GM13976 (cell line): ENCODE measurements at regions not wholly inside any gene's neighbourhood (a gene's known extent, or its start where the extent isn't known, plus 50 kb on each side); places are given as distances from the start of the nearest gene placed in this dataset.

Experiments used
- DNase-seq: peaks from one replicate; pipeline ENCODE4 v3.0.0; 2012; ENCODE audit warnings: low spot score
- in situ Hi-C: fragments of 300-500 bp; cut with MboI; formaldehyde crosslinking; loops from one replicate; pipeline ENCODE4 v1.12.0; 2022; ENCODE audit warnings: low sequenced_read_pairs, mixed read lengths, inconsistent platforms; ENCODE audit not compliant: unreplicated experiment
- TF ChIP-seq, protein P1 (sequence below): IDR thresholded peaks from 2 replicates; pipeline ENCODE4 v1.5.1; 2012; ENCODE audit warnings: borderline replicate concordance, mild to moderate bottlenecking; ENCODE audit not compliant: insufficient read depth; ENCODE audit errors: extremely low read depth, missing control alignments, control extremely low read depth

DNA sequence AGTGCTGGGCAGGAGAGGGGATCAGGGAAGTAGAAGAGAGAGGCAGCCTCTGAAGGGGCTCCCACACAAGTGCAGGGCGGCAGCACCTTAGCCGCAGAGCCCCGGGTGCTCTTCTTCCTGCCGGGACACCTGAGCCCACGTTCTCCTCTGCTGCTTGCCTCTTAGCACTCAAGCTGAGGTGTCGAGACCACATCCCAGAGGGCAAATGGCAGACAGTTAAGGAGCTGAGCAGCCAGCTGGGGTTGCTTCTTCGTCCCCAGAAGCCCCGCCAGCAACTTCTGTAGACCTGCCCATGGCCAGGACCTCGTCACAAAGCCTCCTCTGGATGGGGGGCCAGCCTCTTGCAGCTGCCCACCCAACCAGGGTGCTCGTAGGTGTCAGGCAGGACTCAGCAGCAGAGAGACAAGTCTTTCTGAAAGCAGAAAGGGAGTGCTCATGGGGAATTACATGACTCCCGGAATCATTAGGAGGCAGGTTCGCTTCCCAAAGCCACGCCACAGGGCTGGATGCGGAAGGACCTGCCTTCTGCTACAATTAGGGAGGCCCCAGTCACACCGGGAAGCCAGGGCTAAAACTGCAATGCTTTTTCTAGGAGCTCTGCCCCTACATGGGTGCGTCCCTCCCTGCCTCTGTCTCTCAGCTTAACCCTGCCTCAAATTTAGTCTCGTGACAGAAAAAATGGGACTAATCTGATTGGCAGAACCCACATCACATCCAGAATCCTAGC, 141.4 kb upstream of the RAB4A start:
- TF ChIP-seq, protein P1, sequence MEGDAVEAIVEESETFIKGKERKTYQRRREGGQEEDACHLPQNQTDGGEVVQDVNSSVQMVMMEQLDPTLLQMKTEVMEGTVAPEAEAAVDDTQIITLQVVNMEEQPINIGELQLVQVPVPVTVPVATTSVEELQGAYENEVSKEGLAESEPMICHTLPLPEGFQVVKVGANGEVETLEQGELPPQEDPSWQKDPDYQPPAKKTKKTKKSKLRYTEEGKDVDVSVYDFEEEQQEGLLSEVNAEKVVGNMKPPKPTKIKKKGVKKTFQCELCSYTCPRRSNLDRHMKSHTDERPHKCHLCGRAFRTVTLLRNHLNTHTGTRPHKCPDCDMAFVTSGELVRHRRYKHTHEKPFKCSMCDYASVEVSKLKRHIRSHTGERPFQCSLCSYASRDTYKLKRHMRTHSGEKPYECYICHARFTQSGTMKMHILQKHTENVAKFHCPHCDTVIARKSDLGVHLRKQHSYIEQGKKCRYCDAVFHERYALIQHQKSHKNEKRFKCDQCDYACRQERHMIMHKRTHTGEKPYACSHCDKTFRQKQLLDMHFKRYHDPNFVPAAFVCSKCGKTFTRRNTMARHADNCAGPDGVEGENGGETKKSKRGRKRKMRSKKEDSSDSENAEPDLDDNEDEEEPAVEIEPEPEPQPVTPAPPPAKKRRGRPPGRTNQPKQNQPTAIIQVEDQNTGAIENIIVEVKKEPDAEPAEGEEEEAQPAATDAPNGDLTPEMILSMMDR: no peak
- in situ Hi-C loops: no loop called here
- no peak for DNase-seq

DNA sequence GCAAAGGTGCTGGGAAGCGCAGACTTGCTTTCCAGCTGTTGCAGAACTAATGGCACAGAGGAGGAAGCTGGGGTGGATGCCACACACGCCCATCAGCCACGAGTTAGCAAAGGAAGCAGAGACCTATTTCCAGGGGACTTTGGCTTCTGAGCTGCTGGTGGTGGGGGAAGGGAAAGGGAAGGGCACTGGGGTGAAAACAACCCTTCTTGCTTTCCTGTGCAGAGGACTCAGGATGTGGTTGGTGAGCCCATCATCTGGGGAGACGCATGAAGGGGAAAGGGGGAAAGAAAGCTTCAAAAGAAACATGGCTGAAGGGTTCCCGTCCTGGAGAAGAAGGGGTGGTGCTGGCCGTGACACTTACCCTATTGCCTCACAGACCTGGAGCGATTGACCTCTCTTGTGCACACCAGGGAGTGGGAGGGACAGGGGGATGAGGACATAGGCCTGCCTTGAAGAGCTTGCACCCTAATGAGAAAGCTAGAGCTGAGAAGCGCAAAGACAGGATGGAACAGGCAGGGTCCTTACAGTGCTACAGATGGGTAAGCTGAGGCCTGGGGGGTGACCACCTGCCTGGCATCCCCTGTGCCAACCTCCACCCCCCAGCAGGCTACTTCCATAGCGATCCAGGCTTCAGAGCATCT, 140.8 kb upstream of the RAB4A start:
- in situ Hi-C loops: no loop called here
- DNase-seq: no peak
- TF ChIP-seq, protein P1: no peak

DNA sequence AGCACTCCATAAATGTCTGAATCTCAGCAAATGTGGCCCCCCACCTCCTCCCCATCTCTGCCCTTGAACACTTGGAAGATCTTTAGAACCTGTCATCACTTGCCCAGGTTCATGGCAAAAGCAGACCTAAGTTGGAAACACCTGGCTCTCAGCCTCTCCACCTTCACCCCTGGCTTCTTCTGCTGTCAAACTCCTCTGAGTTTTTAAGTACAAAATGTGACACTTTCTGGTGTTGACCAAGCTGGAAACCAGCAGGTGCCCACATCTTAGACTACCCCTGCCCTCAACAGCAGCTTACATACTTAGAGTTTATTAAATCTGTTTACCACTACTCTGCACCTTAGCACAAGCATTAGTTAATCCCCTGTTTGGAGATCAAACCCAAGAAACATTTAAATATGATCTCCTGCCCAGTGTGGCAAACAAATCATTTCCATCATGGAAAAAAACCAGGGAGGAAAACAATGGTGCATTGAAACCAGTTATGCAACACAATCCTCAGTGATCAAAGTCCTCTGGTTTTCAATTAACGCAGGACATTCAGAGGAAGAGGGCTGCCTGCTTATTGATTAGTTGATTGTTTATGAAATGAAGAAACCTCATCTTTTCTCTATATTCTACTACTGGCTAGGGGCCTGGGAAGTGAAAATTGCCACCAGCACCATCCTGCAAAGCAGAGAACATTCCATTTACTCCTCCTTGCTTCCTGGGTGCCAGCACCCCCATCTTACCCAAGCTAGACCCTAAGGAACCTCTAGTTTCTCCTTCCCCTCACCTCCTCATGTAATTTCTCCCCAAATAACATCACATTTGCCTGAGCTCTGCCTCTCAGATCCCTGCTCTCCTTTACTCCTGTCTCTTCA, 139.4 kb upstream of the RAB4A start:
- TF ChIP-seq, protein P1: no peak
- in situ Hi-C loops: no loop called here
- DNase-seq: no peak

DNA sequence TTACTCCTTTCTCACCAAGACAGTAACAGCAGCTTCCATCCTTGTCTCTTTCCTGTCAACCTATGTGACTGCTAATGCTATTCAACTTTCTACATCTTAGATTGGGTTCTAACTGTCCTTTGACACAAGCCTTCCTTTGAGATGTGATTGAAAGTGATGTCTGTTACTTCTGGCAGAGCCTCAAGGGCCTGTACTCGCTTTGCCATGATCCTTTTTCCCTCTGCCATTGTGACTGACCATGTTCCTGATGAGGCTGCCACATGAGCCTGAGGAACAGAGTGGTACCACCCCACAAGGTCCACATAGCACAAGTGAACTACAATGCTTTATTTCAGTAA, 138.8 kb upstream of the RAB4A start:
- no peak for DNase-seq
- in situ Hi-C loops: no loop called here
- TF ChIP-seq, protein P1: no peak

DNA sequence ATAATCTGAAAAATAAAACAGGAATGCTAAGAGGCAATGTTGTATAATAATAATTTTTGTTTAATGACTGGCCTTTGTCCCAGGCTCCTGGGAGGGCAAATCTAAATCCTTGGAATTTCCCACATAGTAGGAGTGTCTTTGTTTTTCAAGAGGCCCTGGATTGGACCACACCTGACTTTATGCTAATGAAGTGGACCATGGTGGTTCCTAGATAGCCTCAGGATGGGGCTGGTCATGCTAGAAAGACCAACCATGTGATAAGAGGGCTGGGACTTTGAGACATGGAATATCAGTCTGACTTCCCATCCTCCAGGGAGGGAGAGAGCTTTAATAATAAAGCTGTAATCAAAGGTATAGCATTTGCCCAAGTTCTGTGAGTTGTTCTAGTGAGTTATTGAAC, 138.2 kb upstream of the RAB4A start:
- DNase-seq: no peak
- TF ChIP-seq, protein P1: no peak
- in situ Hi-C loops: no loop called here

DNA sequence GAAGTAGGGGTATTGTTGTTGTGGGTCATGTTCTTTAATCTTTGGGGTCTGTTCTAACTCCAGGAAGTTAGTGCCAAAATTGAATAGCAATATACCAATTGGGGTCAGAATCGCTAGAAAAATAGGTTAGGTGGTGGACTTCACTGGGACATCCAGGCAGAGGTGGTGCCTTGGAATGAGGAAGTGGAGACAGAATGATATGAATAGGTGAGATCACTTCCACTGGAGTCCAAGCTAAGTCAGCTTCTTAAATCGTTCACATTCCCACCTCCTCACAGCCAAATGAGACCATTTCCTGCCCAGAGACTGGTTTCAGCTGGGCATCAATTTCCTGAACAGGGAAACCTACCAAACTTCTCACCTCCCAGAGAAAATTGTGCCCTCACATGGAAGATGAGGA, 137.8 kb upstream of the RAB4A start:
- no peak for DNase-seq
- TF ChIP-seq, protein P1: no peak
- in situ Hi-C loops: no loop called here
